ENCODE measurements at regions not wholly inside any gene's neighbourhood (a gene's known extent, or its start where the extent isn't known, plus 50 kb on each side); places are given as distances from the start of the nearest gene placed in this dataset.

DNA sequence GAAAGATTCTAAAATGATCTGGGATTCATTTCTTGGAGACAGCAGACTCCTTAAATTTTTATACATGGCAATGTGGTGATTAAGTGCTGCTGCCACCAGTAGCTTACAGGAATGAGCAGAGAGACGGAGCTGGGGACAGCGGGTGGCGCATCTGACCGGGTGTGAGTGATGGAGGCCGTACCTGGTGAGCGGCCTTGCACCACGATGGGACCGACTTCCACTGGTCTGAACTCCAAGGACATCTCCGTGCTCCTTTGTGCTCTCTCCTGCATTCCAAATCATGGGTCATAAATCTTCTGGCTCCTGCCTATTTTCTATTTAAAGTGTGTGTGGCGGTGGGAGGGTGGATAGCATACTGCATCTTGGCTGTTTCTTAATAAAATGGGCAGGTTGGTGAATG, 262.6 kb downstream of the ABHD5 start:
- no peaks in the 10 kb centered on the region for H3K9me3 ChIP-seq (replicated peaks; ENCODE audit: control insufficient read depth, insufficient read depth, low read length)
- no peak for DNase-seq (ENCODE audit: low read depth, low spot score)
- POLR2A ChIA-PET: no interaction called here
- 65% methylated on average over 10 of the region's 10 CpGs for WGBS (ENCODE audit: insufficient coverage, insufficient replicate concordance, low lambda C conversion rate, missing lambda C conversion rate)
- H3K36me3 ChIP-seq (ENCODE audit: control insufficient read depth in 2 of 2, insufficient read depth in 2 of 2, low read length in 1 of 2): no peaks in the 10 kb centered on the region
- H3K4me3 ChIP-seq: no peak overlapping the region
- no peaks in the 10 kb centered on the region; a peak in 1 of 4 replicates for H3K27me3 ChIP-seq (replicated peaks in 1 of 2; ENCODE audit: control insufficient read depth in 2 of 2, insufficient read depth in 2 of 2, low read length in 1 of 2)
- no peak for ATAC-seq
- H3K4me1 ChIP-seq (ENCODE audit: control insufficient read depth, insufficient read depth, low read length): peaks cover 42% of the 10 kb centered on the region
- no peak overlapping the region for H3K27ac ChIP-seq (ENCODE audit: control insufficient read depth, insufficient read depth)
- H4K20me1 ChIP-seq (ENCODE audit: control insufficient read depth, insufficient read depth): no peaks in the 10 kb centered on the region
- TF ChIP-seq MTA2 (IDR thresholded peaks at IDR 0.05; ENCODE audit: low read depth): no peak
- TF ChIP-seq, protein P1, sequence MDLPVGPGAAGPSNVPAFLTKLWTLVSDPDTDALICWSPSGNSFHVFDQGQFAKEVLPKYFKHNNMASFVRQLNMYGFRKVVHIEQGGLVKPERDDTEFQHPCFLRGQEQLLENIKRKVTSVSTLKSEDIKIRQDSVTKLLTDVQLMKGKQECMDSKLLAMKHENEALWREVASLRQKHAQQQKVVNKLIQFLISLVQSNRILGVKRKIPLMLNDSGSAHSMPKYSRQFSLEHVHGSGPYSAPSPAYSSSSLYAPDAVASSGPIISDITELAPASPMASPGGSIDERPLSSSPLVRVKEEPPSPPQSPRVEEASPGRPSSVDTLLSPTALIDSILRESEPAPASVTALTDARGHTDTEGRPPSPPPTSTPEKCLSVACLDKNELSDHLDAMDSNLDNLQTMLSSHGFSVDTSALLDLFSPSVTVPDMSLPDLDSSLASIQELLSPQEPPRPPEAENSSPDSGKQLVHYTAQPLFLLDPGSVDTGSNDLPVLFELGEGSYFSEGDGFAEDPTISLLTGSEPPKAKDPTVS (IDR thresholded peaks at IDR 0.05; ENCODE audit: low read depth, low read length): no peak
- TF ChIP-seq SIX5 (IDR thresholded peaks at IDR 0.05; ENCODE audit: low read depth, low read length, severe bottlenecking): no peak
- TF ChIP-seq, protein P2, sequence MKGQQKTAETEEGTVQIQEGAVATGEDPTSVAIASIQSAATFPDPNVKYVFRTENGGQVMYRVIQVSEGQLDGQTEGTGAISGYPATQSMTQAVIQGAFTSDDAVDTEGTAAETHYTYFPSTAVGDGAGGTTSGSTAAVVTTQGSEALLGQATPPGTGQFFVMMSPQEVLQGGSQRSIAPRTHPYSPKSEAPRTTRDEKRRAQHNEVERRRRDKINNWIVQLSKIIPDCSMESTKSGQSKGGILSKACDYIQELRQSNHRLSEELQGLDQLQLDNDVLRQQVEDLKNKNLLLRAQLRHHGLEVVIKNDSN (IDR thresholded peaks at IDR 0.05; ENCODE audit: borderline replicate concordance, extremely low read length, insufficient read depth, low read depth, low read length): no peak
- TF ChIP-seq BRCA1 (IDR thresholded peaks at IDR 0.05; ENCODE audit: low read depth, low read length): no peak
- no peak for TF ChIP-seq NR2C2 (IDR thresholded peaks at IDR 0.05; ENCODE audit: borderline replicate concordance, control insufficient read depth, insufficient read length, low read depth)
- no peak for TF ChIP-seq E2F8 (IDR thresholded peaks at IDR 0.05; ENCODE audit: low read depth, partially characterized antibody)
- no peak overlapping the region for H3K9ac ChIP-seq (ENCODE audit: control insufficient read depth, insufficient read depth, low read length)
- intact Hi-C loops (cut with micrococcal nuclease; ENCODE audit: unreplicated experiment) (no loop called here), in situ Hi-C loops (cut with MboI) (no loop called here)
- RAD21 ChIA-PET (ENCODE audit: unreplicated experiment): interaction anchor here (1.0 kb wide), 2 partner anchors 21 to 105 kb away, joined by 3 read pairs; no protein-coding TSS in a partner anchor
- H3K4me2 ChIP-seq (ENCODE audit: control insufficient read depth, insufficient read depth): no peak overlapping the region
- FAIRE-seq: no peak
- SMC1A ChIA-PET (ENCODE audit: uncharacterized antibody, unreplicated experiment): no interaction called here
- H3K79me2 ChIP-seq (ENCODE audit: control insufficient read depth, insufficient read depth, low read length): no peaks in the 10 kb centered on the region
- H2AFZ ChIP-seq (ENCODE audit: control insufficient read depth, low read depth, low read length): no peak overlapping the region
- BruUV-seq (replicated peaks): no TSS peak
- CTCF ChIA-PET: interaction anchor here (0.8 to 1.0 kb wide), 2 partner anchors 97 to 245 kb away, joined by 3 read pairs; no protein-coding TSS in a partner anchor
